B cell (primary cell): ENCODE measurements at regions not wholly inside any gene's neighbourhood (a gene's known extent, or its start where the extent isn't known, plus 50 kb on each side); places are given as distances from the start of the nearest gene placed in this dataset.

Source experiments
- ATAC-seq: fragments of 200-7000 bp; cut with Tn5 transposase; one replicate; pipeline ENCODE4 v1.10.0; 2021; ENCODE audit warnings: low read depth, mild to moderate bottlenecking, moderate number of reproducible peaks, moderate library complexity
- CTCF ChIA-PET: fragments of 350-600 bp; sonication (Branson Sonifier 250); formaldehyde crosslinking; loops from one replicate; lab custom pipeline; 2021; ENCODE audit warnings: antibody characterized with exemption, inconsistent platforms; lab: Charles Lee
- POLR2A ChIA-PET: fragments of 350-600 bp; sonication (Branson Sonifier 250); formaldehyde crosslinking; loops from one replicate; lab custom pipeline; 2021; ENCODE audit warnings: antibody characterized with exemption; lab: Charles Lee
- DNase-seq: peaks from one replicate; pipeline ENCODE4 v3.0.0; 2013
- H2AFZ ChIP-seq: 2 replicates; pipeline ENCODE4 v1.6.1; 2012; ENCODE audit warnings: mild to moderate bottlenecking, low read depth, low read length; ENCODE audit not compliant: insufficient read depth, poor library complexity, severe bottlenecking
- H3K27ac ChIP-seq, 2 donors: 1 replicate in 1 of 2; 2 replicates in 1 of 2; pipeline ENCODE4 v1.5.1; 2012 to 2013; ENCODE audit warnings: low read length in 2 of 2, mild to moderate bottlenecking in 2 of 2, moderate library complexity in 1 of 2
- H3K27me3 ChIP-seq, 4 experiments: fragments of 200-600 bp in 1 of 4; sonication (generic) in 1 of 4; replicated peaks in 1 of 4; 1 replicate in 2 of 4; 2 replicates in 2 of 4; pipeline versions ENCODE4 v1.6.1 to v1.7.0; 2013 to 2016; ENCODE audit warnings: low read length in 3 of 4, mild to moderate bottlenecking in 2 of 4, mixed read lengths in 1 of 4, moderate library complexity in 1 of 4; ENCODE audit not compliant: insufficient read depth in 4 of 4, control insufficient read depth in 3 of 4; ENCODE audit errors: control extremely low read depth in 1 of 4
- H3K36me3 ChIP-seq, 2 experiments: replicated peaks in 1 of 2; 1 replicate in 1 of 2; 2 replicates in 1 of 2; pipeline versions ENCODE4 v1.6.1 to v1.7.1; 2013; ENCODE audit warnings: low read length in 1 of 2; ENCODE audit not compliant: insufficient read depth in 2 of 2, control insufficient read depth in 1 of 2; ENCODE audit errors: control extremely low read depth in 1 of 2, extremely low read depth in 1 of 2
- H3K4me1 ChIP-seq, 2 donors: fragments of 200-600 bp in 1 of 2; sonication (generic) in 1 of 2; 1 replicate in 1 of 2; 2 replicates in 1 of 2; pipeline versions ENCODE4 v1.5.1 to v1.6.1; 2013 to 2017; ENCODE audit warnings: low read length in 2 of 2; ENCODE audit not compliant: control insufficient read depth in 2 of 2, insufficient read depth in 2 of 2
- H3K4me2 ChIP-seq: replicated peaks from 2 replicates; pipeline ENCODE3; 2012; ENCODE audit warnings: mild to moderate bottlenecking, low read depth, low read length; ENCODE audit not compliant: poor library complexity, severe bottlenecking
- H3K4me3 ChIP-seq, 5 experiments: fragments of 200-600 bp in 1 of 5; sonication (generic) in 1 of 5; 1 replicate in 3 of 5; 2 replicates in 2 of 5; pipeline versions ENCODE4 v1.5.1 to v1.7.0; 2011 to 2016; ENCODE audit warnings: low read length in 4 of 5, mild to moderate bottlenecking in 4 of 5, low read depth in 2 of 5, control low read depth in 1 of 5, moderate library complexity in 1 of 5; ENCODE audit not compliant: insufficient read depth in 1 of 5; ENCODE audit errors: control extremely low read depth in 1 of 5, extremely low read depth in 1 of 5
- H3K79me2 ChIP-seq: fragments of 200-600 bp; sonication (generic); one replicate; pipeline ENCODE4 v1.6.0; 2016; ENCODE audit warnings: low read length; ENCODE audit not compliant: control insufficient read depth, insufficient read depth
- H3K9ac ChIP-seq: fragments of 200-600 bp; sonication (generic); 2 replicates; pipeline ENCODE4 v1.6.1; 2017; ENCODE audit warnings: mild to moderate bottlenecking, low read length, moderate library complexity
- H3K9me3 ChIP-seq, 3 donors: one replicate each; pipeline versions ENCODE4 v1.6.1 to v1.7.1; 2013; ENCODE audit warnings: low read length in 2 of 3; ENCODE audit not compliant: control insufficient read depth in 2 of 3, insufficient read depth in 1 of 3; ENCODE audit errors: control extremely low read depth in 1 of 3
- H4K20me1 ChIP-seq: 2 replicates; pipeline ENCODE4 v1.6.0; 2012; ENCODE audit warnings: mild to moderate bottlenecking, low read length; ENCODE audit not compliant: insufficient read depth, control insufficient read depth, poor library complexity, severe bottlenecking
- H3K27ac Mint-ChIP-seq: one replicate; pipeline ENCODE4 v1.8.0; 2021; ENCODE audit warnings: mixed read lengths
- H3K27me3 Mint-ChIP-seq: one replicate; pipeline ENCODE4 v1.8.0; 2021; ENCODE audit warnings: mixed read lengths
- H3K4me1 Mint-ChIP-seq: one replicate; pipeline ENCODE4 v1.8.0; 2021; ENCODE audit warnings: mixed read lengths
- H3K4me3 Mint-ChIP-seq: one replicate; pipeline ENCODE4 v1.8.0; 2021; ENCODE audit warnings: mixed read lengths
- H3K9me3 Mint-ChIP-seq: one replicate; pipeline ENCODE4 v1.8.0; 2022; ENCODE audit warnings: mixed read lengths; ENCODE audit not compliant: insufficient read depth
- CTCF ChIP-seq: fragments of 200-600 bp; IDR thresholded peaks from one replicate; pipeline ENCODE4 v1.8.0; 2022; ENCODE audit warnings: antibody characterized with exemption, mild to moderate bottlenecking
- EZH2 ChIP-seq: IDR thresholded peaks from 2 replicates; pipeline ENCODE4 v1.6.1; 2012; ENCODE audit warnings: borderline replicate concordance, low read depth, mild to moderate bottlenecking, moderate library complexity, low read length; ENCODE audit not compliant: insufficient read depth, poor library complexity, severe bottlenecking
- WGBS: methylation state at CpG from one replicate; pipeline ENCODE4 v1.1.5; 2013; ENCODE audit warnings: missing lambda C conversion rate; ENCODE audit not compliant: insufficient coverage; 5-methylcytosine and 5-hydroxymethylcytosine counted together
- intact Hi-C: fragments of 100-400 bp; cut with micrococcal nuclease; formaldehyde crosslinking; loops from one replicate; pipeline ENCODE4 v1.10.0; 2022

- DNase-seq (no peak), ATAC-seq (no peak)
- Histone ChIP-seq H3K4me1 (no peaks in the 10 kb centered on the region), H3K9ac (no peak overlapping the region), H3K4me3 (no peak overlapping the region), H3K4me2 (no peak overlapping the region), H3K27ac (no peak overlapping the region), H3K79me2 (no peaks in the 10 kb centered on the region), H3K36me3 (no peaks in the 10 kb centered on the region), H3K9me3 (peaks cover 0 to 52% (median 4%) of the 10 kb centered on the region in 3 donors), H3K27me3 (no peaks in the 10 kb centered on the region), H4K20me1 (no peaks in the 10 kb centered on the region), H2AFZ (no peak overlapping the region)
- Mint-ChIP-seq H3K4me3 (no peak overlapping the region), H3K27ac (no peak overlapping the region), H3K27me3 (no peaks in the 10 kb centered on the region), H3K4me1 (no peaks in the 10 kb centered on the region), H3K9me3 (peaks cover 4% of the 10 kb centered on the region)
- intact Hi-C loops, result no loop called here
- TF ChIP-seq EZH2, result no peak
- no peak for TF ChIP-seq CTCF
- ChIA-PET POLR2A (no interaction called here), CTCF (no interaction called here)
- 86% methylated on average over 18 of the region's 22 CpGs for WGBS
Observed at GRCh38 chr19:31560086-31561060, 211.1 kb upstream of the TSHZ3 start.

GRCh38 chr19:31562966-31563612, 213.9 kb upstream of the TSHZ3 start:
- no peaks in the 10 kb centered on the region for H3K4me1 ChIP-seq
- no peaks in the 10 kb centered on the region for H3K36me3 ChIP-seq
- POLR2A ChIA-PET, result no interaction called here
- TF ChIP-seq CTCF (no peak), EZH2 (no peak)
- H3K27me3 ChIP-seq, result no peaks in the 10 kb centered on the region
- no peaks in the 10 kb centered on the region for H3K79me2 ChIP-seq
- ATAC-seq (no peak), DNase-seq (no peak)
- CTCF ChIA-PET, result no interaction called here
- intact Hi-C loops, result no loop called here
- Mint-ChIP-seq H3K4me1 (no peaks in the 10 kb centered on the region), H3K4me3 (no peak overlapping the region), H3K27me3 (no peaks in the 10 kb centered on the region), H3K9me3 (peaks cover 6% of the 10 kb centered on the region), H3K27ac (no peak overlapping the region)
- no peak overlapping the region for H3K9ac ChIP-seq
- no peak overlapping the region for H3K4me3 ChIP-seq
- no peak overlapping the region for H2AFZ ChIP-seq
- 94% methylated on average over 20 of the region's 25 CpGs for WGBS
- H4K20me1 ChIP-seq, result no peaks in the 10 kb centered on the region
- H3K27ac ChIP-seq, result no peak overlapping the region
- H3K9me3 ChIP-seq, result peaks cover 0 to 58% (median 6%) of the 10 kb centered on the region in 3 donors
- no peak overlapping the region for H3K4me2 ChIP-seq
